IMR-90 (cell line): ENCODE measurements at regions not wholly inside any gene's neighbourhood (a gene's known extent, or its start where the extent isn't known, plus 50 kb on each side); places are given as distances from the start of the nearest gene placed in this dataset.
"Not testable (repeated sequence)": the region's sequence is repeated elsewhere in the genome, so short reads cannot be mapped to it uniquely, and the experiment has no call there.

ENCODE experiments used
- ATAC-seq: fragments of 200-7000 bp; cut with Tn5 transposase; 2 replicates; pipeline ENCODE4 v1.9.1; 2020; ENCODE audit warnings: low read depth, mild to moderate bottlenecking, moderate library complexity
- BruUV-seq: library from RNA; stranded (reverse); fragments of 400-500 nt; replicated peaks from 2 replicates; lab custom pipeline; 2021; lab: Mats Ljungman, UMichigan
- CTCF ChIA-PET: fragments of 300-600 bp; formaldehyde crosslinking; extraction: SDS; loops from one replicate; lab custom pipeline; 2021; ENCODE audit warnings: antibody characterized with exemption; lab: Yijun Ruan, JAX
- POLR2A ChIA-PET: fragments of 300-600 bp; sonication (Branson Sonifier 250); formaldehyde crosslinking; loops from one replicate; lab custom pipeline; 2022; ENCODE audit warnings: antibody characterized with exemption; ENCODE audit not compliant: unreplicated experiment; lab: Charles Lee
- DNase-seq: peaks from one replicate; pipeline ENCODE4 v3.0.0; 2013
- H2AFZ ChIP-seq: replicated peaks from 2 replicates; pipeline ENCODE3; 2013; ENCODE audit warnings: low read length, mild to moderate bottlenecking; ENCODE audit not compliant: poor library complexity
- H2AK5ac ChIP-seq: 2 replicates; pipeline ENCODE4 v1.6.1; 2013; ENCODE audit warnings: low read depth, low read length, inconsistent platforms
- H2AK9ac ChIP-seq: replicated peaks from 2 replicates; pipeline ENCODE3; 2013; ENCODE audit warnings: mild to moderate bottlenecking, low read depth, low read length, moderate library complexity; ENCODE audit not compliant: poor library complexity
- H2BK120ac ChIP-seq: 2 replicates; pipeline ENCODE4 v1.6.1; 2013; ENCODE audit warnings: low read depth, low read length, inconsistent platforms
- H2BK15ac ChIP-seq: 3 replicates; pipeline ENCODE4 v1.6.1; 2013; ENCODE audit warnings: low read depth, low read length, inconsistent platforms
- H2BK20ac ChIP-seq: 2 replicates; pipeline ENCODE4 v1.6.1; 2013; ENCODE audit warnings: low read depth, mild to moderate bottlenecking, inconsistent platforms, low read length, moderate library complexity
- H2BK5ac ChIP-seq: 2 replicates; pipeline ENCODE4 v1.6.1; 2013; ENCODE audit warnings: mild to moderate bottlenecking, low read depth, low read length, inconsistent platforms; ENCODE audit not compliant: poor library complexity, severe bottlenecking
- H3K14ac ChIP-seq: replicated peaks from 2 replicates; pipeline ENCODE4 v1.6.1; 2013; ENCODE audit warnings: low read depth, low read length, inconsistent platforms
- H3K18ac ChIP-seq: 2 replicates; pipeline ENCODE4 v1.6.1; 2013; ENCODE audit warnings: low read depth, low read length, control low read depth
- H3K23ac ChIP-seq: 2 replicates; pipeline ENCODE4 v1.6.1; 2013; ENCODE audit warnings: low read depth, low read length, inconsistent platforms
- H3K27ac ChIP-seq: 2 replicates; pipeline ENCODE4 v1.5.1; 2013; ENCODE audit warnings: mild to moderate bottlenecking, control low read depth, low read length; ENCODE audit not compliant: insufficient read depth
- H3K27me3 ChIP-seq: 2 replicates; pipeline ENCODE4 v1.6.1; 2013; ENCODE audit warnings: low read length; ENCODE audit not compliant: control insufficient read depth, insufficient read depth
- H3K36me3 ChIP-seq: 2 replicates; pipeline ENCODE4 v1.6.1; 2013; ENCODE audit warnings: low read length, mixed read lengths; ENCODE audit not compliant: control insufficient read depth, insufficient read depth
- H3K4ac ChIP-seq: 2 replicates; pipeline ENCODE4 v1.6.1; 2013; ENCODE audit warnings: low read depth, low read length, inconsistent platforms
- H3K4me1 ChIP-seq: 2 replicates; pipeline ENCODE4 v1.6.1; 2013; ENCODE audit warnings: low read length, mixed read lengths; ENCODE audit not compliant: control insufficient read depth, insufficient read depth
- H3K4me2 ChIP-seq: 2 replicates; pipeline ENCODE4 v1.6.1; 2013; ENCODE audit warnings: low read depth, mild to moderate bottlenecking, control low read depth, low read length, moderate library complexity
- H3K4me3 ChIP-seq: 2 replicates; pipeline ENCODE4 v1.5.1; 2013; ENCODE audit warnings: low read depth, mild to moderate bottlenecking, control low read depth, low read length, moderate library complexity; ENCODE audit not compliant: insufficient read depth
- H3K56ac ChIP-seq: 2 replicates; pipeline ENCODE4 v1.6.1; 2013; ENCODE audit warnings: low read length, inconsistent platforms; ENCODE audit not compliant: insufficient read depth; ENCODE audit errors: extremely low read depth
- H3K79me1 ChIP-seq, 2 experiments: 2 replicates each; pipeline ENCODE4 v1.6.1; 2013; ENCODE audit warnings: low read length in 2 of 2, inconsistent platforms in 1 of 2, low read depth in 1 of 2
- H3K9ac ChIP-seq: 2 replicates; pipeline ENCODE4 v1.6.1; 2013; ENCODE audit warnings: low read depth, low read length, control low read depth
- H3K9me1 ChIP-seq: 2 replicates; pipeline ENCODE4 v1.6.1; 2013; ENCODE audit warnings: low read length, inconsistent platforms; ENCODE audit not compliant: insufficient read depth
- H3K9me3 ChIP-seq: 2 replicates; pipeline ENCODE4 v1.6.1; 2013; ENCODE audit warnings: low read length; ENCODE audit not compliant: control insufficient read depth, insufficient read depth
- H4K20me1 ChIP-seq: 2 replicates; pipeline ENCODE4 v1.6.1; 2013; ENCODE audit warnings: low read length, inconsistent platforms; ENCODE audit not compliant: insufficient read depth
- H4K5ac ChIP-seq: 2 replicates; pipeline ENCODE4 v1.6.1; 2013; ENCODE audit warnings: mild to moderate bottlenecking, low read depth, low read length, control low read depth
- H4K8ac ChIP-seq, 2 experiments: 2 replicates each; pipeline ENCODE4 v1.6.1; 2013; ENCODE audit warnings: low read depth in 2 of 2, low read length in 2 of 2, control low read depth in 1 of 2, inconsistent platforms in 1 of 2
- H4K91ac ChIP-seq: 2 replicates; pipeline ENCODE4 v1.6.1; 2013; ENCODE audit warnings: low read depth, low read length, inconsistent platforms; ENCODE audit not compliant: insufficient read depth
- WGBS, 2 experiments: methylation state at CpG; one replicate each; pipeline versions ENCODE4 v1.1.5 to v1.1.7; 2013; ENCODE audit warnings: missing lambda C conversion rate in 2 of 2; ENCODE audit not compliant: insufficient read length in 1 of 2; ENCODE audit errors: extremely low coverage in 2 of 2; 5-methylcytosine and 5-hydroxymethylcytosine counted together
- dilution Hi-C: fragments of 300-500 bp; cut with HindIII; formaldehyde crosslinking; loops from one replicate; pipeline ENCODE4 v1.14.3; 2018; ENCODE audit warnings: low sequenced_read_pairs; ENCODE audit not compliant: unreplicated experiment
- in situ Hi-C: fragments of 300-500 bp; cut with MboI; formaldehyde crosslinking; loops from 3 replicates; pipeline ENCODE4 v1.14.3; 2019; ENCODE audit warnings: low sequenced_read_pairs, inconsistent platforms, mixed read lengths
- intact Hi-C: fragments of 100-400 bp; cut with micrococcal nuclease; formaldehyde crosslinking; loops from 2 replicates; pipeline ENCODE4 v1.10.0; 2022

DNA sequence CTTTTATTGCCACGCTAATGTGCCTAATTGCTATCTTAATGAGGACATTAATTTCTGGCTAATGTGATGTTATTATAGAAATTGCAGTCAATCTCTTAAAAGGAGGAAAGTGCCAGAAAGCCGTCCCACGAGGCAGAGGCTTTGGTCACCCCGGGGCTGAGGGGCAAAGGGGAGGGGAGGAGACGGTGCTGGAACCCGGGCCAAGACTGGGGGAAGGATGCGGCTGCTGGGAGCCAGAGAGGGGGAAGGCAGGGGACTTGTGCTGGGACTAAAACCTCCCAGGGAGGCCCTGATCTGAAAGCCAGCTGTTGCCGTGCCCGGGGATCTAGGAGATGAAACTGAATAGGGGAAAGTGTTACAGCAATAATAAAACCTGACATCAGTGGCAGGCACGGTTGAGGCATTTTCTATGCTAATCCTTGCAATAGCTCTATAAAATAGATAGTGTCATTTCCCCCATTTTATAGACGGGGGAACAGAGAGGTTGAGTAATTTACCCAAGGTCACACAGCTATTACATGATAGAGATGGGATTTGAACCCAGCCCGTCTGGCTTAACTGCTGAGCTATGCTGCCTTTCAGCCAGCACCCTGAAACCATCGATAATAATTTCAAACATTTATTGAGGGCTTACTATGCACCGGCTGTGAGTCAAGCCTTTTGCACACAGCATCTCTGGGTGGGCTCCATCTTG lies 83.2 kb upstream of the ADGRE5 start:
- POLR2A ChIA-PET, BruUV-seq, H3K4me1 ChIP-seq, H3K9me1 ChIP-seq, H3K36me3 ChIP-seq, H4K8ac ChIP-seq, H2BK15ac ChIP-seq, ATAC-seq, H3K18ac ChIP-seq, H4K20me1 ChIP-seq, DNase-seq, H3K4me2 ChIP-seq, H3K9ac ChIP-seq, H3K79me1 ChIP-seq, dilution Hi-C loops, H3K14ac ChIP-seq, H3K27ac ChIP-seq, H2AK9ac ChIP-seq, H2AK5ac ChIP-seq, H3K23ac ChIP-seq, H3K4ac ChIP-seq, H2BK20ac ChIP-seq, in situ Hi-C loops, H4K91ac ChIP-seq, H2AFZ ChIP-seq, H3K56ac ChIP-seq, H3K9me3 ChIP-seq, H2BK120ac ChIP-seq, intact Hi-C loops, H3K4me3 ChIP-seq, CTCF ChIA-PET, H2BK5ac ChIP-seq, H4K5ac ChIP-seq: not testable (repeated sequence)
- WGBS, 2 experiments: 0% methylated on average over 3 of the region's 14 CpGs; no CpG with 5 or more reads in 1 of the 2 experiments
- peaks cover 22% of the 10 kb centered on the region for H3K27me3 ChIP-seq
